H54 (cell line): ENCODE measurements at regions not wholly inside any gene's neighbourhood (a gene's known extent, or its start where the extent isn't known, plus 50 kb on each side); places are given as distances from the start of the nearest gene placed in this dataset.
"Not testable (repeated sequence)": the region's sequence is repeated elsewhere in the genome, so short reads cannot be mapped to it uniquely, and the experiment has no call there.

ENCODE experiments used
- DNase-seq: peaks from one replicate; pipeline ENCODE4 v3.0.0; 2011; ENCODE audit warnings: low spot score, mixed read lengths; ENCODE audit not compliant: insufficient read length
- FAIRE-seq: peaks from 3 replicates; lab custom pipeline; 2011; peaks lifted over from hg19 to GRCh38; lab: Jason Lieb, UNC
- POLR2A ChIP-seq: IDR thresholded peaks from 2 replicates; pipeline ENCODE4 v1.6.1; 2011; ENCODE audit warnings: low read depth, mild to moderate bottlenecking, low read length

DNA sequence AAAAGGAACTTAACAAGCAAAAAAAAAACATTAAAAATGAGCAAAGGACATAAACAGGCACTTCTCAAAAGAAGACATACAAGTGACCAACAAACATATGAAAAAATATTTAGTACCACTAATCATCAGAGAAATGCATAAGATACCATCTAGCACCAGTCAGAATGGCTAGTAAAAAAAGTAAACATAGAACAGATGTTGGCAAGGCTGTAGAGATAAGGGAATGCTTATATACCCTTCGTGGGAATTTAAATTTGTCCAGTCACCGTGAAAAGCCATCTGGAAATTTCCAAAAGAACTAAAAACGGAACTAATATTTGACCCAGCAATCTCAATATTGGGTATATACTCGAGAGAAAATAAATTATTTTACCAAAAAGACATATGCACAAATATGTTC is 1751.3 kb upstream of the LRRTM1 start:
- FAIRE-seq (no peak), DNase-seq (no peak)
- TF ChIP-seq POLR2A = no peak

DNA sequence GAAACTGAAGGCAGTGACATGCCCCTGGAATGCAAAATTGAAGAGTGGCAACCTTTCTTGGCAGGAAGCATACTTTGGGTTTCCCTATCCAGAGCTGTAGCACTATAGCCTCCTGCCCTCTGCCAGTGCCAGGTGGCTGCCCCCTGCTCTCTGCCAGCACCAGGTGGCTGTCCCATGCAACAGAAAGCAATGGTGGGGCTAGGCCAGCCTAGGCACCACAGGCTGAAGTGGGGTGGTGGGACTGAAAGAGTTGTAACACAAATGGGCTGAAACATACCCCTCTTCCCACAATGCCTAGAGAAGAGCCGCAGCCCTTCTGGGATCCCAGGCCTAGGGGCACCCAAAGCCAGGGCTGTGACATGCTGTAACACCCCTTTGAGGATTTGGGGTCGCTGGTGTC is 1739.3 kb upstream of the LRRTM1 start:
- no peak for DNase-seq
- TF ChIP-seq POLR2A = no peak
- no peak for FAIRE-seq

DNA sequence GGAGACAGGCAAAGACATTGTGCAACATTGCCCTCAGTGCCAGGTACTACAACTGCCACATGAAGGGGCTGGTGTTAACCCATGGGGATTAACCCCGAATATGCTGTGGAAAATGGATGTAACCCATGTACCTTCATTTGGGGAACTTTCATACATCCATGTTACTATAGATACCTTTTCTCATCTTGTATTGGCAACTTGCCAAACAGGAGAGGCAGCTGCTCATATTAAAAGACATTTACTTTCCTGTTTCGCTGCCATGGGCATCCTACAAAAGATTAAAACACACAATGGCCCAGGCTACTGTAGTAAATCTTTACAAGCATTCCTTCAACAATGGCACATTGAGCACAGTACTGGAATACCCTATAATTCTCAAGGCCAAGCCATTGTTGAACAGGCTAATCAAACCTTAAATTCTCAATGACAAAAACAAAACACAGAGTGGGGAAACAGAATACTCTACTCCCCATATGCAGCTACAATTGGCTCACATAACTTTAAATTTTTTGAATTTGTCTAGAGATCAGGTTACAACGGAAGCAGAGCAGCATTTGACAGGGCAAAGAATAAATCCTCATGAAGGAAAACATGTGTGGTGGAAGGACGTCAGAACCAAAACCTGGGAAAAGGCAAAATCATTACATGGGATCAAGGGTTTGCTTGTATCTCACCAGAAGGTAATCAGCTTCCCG is 1723.5 kb upstream of the LRRTM1 start:
- DNase-seq (no peak), FAIRE-seq (no peak)
- no peak for TF ChIP-seq POLR2A

DNA sequence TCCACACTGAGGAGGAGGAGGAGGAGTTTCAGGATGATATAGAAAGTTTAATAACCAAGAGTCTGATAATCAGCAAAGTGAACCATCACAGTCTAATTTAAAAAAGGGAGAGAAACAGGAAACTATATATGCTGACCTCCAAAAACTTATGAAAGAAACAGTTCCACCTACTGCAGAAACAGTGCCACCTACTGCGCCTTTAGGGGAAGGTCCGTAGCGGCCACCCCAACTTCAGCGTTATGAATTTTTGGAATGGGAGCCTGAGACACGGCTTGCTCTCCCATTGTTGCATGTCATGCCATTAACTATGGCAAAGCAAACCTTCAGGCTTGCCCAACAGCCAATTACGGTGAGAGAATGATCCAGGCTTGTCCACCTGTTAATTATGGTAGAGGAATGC is 1719.2 kb upstream of the LRRTM1 start:
- DNase-seq (no peak), FAIRE-seq (peak; percentile 20)
- TF ChIP-seq POLR2A = no peak

DNA sequence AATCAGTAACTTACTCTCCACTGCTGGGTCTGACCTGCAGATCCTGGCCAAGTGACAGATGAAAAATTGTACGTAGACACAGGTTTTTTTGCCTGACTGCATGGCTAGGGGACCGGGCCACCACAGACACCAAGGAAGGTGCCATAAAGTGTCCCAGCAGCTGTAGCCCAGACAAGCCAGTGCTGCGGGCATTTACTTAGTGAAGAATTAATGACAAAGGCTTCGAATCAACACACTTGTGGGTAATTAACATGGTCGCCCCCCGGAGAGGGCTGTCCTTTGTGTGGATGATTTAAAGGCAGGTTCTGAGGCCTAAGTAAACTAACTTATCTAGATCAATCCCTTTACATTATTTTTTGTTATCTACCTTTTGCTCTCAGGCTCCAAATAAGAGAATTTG is 1709.1 kb upstream of the LRRTM1 start:
- no peak for DNase-seq
- FAIRE-seq = no peak
- TF ChIP-seq POLR2A = no peak

DNA sequence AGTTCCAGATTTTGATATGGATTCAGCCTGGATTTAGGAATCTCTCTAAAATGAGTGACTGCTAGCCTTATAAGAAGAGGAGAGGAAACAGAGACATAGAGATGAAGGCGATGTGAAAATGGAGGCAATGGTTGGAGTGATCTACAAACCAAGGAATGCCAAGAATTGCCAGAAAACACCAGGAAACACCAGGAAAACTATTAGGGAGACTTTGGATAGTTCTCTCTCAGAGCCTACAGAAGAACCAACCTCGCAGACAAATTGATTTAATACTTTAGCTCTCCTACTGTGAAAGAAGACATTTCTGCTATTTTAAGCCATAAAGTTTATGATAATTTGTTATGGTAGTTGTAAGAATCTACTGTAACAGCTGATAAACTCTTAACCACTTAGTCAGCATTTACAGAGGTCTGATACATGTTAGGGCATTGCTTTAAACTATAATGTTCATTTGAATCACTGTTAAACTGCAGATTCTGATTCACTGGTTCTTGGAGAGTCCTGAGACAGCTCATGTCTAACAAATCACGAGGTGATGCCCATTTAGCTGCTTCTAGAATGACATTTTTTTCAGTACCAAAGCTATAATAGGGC is 1702.6 kb upstream of the LRRTM1 start:
- TF ChIP-seq POLR2A = no peak
- no peak for DNase-seq
- FAIRE-seq = no peak

DNA sequence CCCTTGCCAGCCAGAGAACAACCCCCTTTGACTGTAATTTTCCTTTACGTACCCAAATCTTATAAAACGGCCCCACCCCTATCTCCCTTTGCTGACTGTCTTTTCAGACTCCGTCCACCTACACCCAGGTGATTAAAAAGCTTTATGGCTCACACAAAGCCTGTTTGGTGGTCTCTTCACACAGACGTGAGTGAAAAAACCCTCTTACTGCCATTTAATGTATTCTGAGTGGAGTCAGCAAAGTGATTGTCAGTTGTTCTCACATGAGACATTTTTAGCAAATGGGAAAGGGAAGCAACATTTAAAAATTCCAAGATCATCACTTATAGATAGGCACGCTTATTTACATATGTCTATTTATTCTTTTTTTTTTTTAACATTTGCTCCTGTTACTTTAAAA is 1701.3 kb upstream of the LRRTM1 start:
- DNase-seq, FAIRE-seq: not testable (repeated sequence)

DNA sequence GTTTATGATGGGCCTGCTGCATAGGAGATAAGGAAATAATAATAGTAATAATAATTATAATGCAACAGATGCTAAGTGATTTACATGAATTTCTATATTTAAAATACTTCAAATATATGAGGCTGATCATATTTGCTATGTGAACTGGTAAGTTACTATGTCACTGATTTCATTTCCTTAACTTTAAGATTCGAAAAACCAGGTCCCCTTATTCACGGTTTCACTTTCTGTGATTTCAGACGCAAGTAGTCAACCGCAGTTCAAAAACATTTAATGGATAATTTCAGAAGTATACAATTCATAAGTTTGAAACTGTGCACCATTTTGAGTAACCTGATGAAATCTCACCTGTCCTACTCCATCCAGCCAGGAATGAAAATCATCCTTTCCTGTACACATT is 1697.1 kb upstream of the LRRTM1 start:
- no peak for TF ChIP-seq POLR2A
- FAIRE-seq (no peak), DNase-seq (no peak)

DNA sequence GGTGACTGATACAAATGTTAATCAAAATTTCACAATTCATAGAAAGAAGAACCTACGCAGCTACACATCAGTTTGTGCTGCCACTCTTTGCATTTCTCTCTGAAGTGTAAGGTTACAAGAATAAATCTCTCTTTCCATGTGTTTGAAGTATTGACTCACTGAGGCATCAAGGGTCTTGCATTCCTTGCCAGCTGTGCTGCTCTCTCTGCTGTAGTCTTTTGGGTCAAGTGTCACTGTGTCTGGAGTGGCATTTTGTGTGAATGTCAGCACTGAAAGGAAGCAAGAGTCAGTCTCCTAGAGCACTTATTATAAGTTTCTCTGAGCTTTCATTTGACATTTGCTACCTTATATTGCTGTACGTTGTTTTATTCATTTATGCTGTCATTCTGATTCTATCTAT is 1696.1 kb upstream of the LRRTM1 start:
- DNase-seq (no peak), FAIRE-seq (no peak)
- TF ChIP-seq POLR2A = no peak

DNA sequence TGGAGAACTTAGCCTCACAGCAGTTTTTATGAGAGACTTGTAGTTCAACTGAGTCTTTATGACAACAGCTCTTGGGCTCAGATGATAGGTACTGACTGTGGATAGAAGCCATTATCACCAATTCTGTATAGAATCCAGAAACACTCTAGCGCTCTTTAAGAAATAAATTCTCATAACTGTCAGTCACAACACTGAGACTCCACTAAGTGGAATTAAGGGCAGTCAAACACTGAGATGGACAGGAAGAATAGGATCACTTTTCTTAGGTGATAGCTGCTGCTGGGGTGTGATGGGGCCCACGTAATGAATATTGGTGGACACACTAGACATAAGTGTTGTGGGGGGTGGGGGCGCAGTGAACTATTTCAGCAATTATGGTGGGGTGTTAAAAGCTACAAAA is 1691.8 kb upstream of the LRRTM1 start:
- FAIRE-seq = no peak
- TF ChIP-seq POLR2A = no peak
- DNase-seq = no peak

DNA sequence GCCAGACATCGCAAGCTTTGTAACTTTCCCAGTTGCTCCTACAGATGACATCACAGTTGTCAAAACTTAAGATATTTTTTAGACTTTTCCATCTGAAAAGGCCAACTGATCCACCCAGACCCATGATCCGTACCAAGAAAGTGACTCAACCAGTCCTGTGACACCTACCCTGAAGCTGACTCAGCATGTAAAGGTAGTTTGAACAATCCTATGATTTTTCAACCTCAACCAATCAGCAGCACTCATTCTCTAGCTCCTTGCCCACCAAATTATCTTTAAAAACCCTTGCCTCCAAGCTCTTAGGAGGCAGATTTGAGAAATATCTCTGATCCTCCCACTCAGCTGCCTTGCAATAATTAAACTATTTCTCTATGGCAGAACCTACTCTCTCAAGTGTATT is 1686.7 kb upstream of the LRRTM1 start:
- TF ChIP-seq POLR2A = no peak

DNA sequence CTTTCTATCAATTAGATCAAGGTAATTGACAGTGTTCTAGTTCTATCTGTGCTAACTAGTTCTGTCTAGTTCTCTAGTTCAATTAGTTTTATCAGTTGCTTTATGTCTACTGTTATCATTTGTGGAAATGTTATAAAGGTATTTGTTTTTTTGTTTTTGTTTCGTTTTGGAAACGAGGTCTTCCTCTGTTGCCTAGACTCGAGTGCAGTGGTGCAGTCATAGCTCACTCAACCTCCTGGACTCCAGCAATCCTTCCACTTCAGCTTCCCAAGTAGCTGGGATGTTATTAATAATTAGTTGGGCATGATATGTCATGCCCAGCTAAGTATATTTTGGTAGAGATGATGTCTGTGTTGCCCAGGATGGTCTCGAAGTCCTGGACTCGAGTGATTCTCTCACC is 1682.8 kb upstream of the LRRTM1 start:
- no peak for FAIRE-seq
- TF ChIP-seq POLR2A = no peak
- no peak for DNase-seq

More for the DNA sequence above, 1686.7 kb upstream of the LRRTM1 start:
- DNase-seq (no peak), FAIRE-seq (no peak)

DNA sequence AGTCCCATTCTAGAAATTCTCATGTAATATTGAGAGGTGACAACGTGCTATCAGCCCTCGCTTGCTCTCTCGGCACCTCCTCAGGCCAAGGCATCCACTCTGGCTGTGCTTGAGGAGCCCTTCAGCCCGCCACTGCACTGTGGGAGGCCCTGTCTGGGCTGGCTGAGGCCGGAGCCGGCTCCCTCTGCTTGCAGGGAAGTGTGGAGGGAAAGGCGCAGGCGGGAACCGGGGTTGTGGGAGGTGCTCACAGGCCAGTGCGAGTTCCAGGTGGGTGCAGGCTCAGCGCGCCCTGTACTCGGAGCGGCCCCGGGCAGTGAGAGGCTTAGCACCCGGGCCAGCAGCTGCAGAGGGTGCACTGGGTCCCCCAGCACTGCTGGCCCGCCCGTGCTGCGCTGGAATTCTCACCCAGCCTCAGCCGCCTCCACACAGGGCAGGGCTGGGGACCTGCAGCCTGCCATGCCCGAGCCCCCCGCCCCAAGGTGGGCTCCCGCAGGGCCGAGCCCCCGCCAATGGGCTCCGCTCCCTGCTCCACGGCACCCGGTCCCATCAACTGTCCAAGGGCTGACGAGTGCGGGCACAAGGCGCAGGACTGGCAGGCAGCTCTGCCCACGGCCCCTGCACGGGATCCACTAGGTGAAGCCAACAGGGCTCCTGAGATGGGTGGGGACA is 1680.6 kb upstream of the LRRTM1 start:
- FAIRE-seq (no peak), DNase-seq (no peak)
- no peak for TF ChIP-seq POLR2A

DNA sequence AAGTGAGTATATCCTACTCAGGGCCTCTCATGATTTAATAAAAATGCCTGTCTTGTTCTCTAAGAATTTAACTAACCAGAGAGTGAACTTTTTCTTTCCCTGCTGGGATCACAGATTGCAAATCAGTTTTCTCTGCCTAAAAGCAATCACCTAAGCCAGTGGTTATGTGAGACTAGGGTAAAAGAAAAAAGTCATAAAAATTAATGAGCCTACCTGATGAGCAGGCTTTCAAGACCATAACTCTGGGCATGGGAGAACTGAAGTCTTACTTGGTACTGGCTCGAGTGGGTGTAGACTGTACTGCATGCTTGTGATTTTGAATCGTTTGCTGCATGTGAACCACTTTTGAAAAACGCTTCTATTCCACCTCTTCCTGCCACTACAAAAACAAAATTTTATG is 1677.0 kb upstream of the LRRTM1 start:
- DNase-seq = no peak
- no peak for FAIRE-seq
- TF ChIP-seq POLR2A = no peak

DNA sequence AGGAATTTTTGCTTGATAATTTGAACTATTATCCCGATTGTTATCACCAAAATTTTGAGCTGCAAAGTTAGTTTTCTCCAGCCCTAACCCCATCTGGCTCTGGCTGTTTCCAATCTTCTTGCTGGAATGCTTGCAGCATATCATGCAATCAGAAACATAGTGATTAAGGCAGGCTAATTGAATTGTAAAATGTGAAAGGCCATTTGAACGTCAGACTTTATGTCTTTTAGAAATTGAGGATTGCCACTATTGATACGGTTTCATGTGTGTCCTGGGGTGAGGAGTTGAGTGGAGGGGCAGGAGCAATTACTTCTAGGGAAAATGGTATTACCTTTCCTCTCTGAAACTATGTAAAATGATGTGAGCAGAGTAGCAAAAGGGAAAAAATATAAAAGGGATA is 1674.5 kb upstream of the LRRTM1 start:
- TF ChIP-seq POLR2A = no peak
- no peak for FAIRE-seq
- DNase-seq = no peak
